Esophagus squamous epithelium (tissue), 4 donors: ENCODE measurements at regions not wholly inside any gene's neighbourhood (a gene's known extent, or its start where the extent isn't known, plus 50 kb on each side); places are given as distances from the start of the nearest gene placed in this dataset.

Source experiments
- POLR2A ChIP-seq, 4 donors: fragments of 450-650 bp; IDR thresholded peaks; one replicate each; pipeline ENCODE4 v1.6.1; 2017; ENCODE audit warnings: antibody characterized with exemption in 4 of 4, mild to moderate bottlenecking in 4 of 4, moderate library complexity in 3 of 4
- TF ChIP-seq, protein P1 (sequence below), 6 experiments: fragments of 450-650 bp in 4 of 6; fragments of 200-600 bp in 2 of 6; sonication (generic) in 2 of 6; IDR thresholded peaks; one replicate each; pipeline ENCODE4 v1.5.1; 2016 to 2019; ENCODE audit warnings: antibody characterized with exemption in 6 of 6, mild to moderate bottlenecking in 4 of 6, moderate library complexity in 4 of 6

DNA sequence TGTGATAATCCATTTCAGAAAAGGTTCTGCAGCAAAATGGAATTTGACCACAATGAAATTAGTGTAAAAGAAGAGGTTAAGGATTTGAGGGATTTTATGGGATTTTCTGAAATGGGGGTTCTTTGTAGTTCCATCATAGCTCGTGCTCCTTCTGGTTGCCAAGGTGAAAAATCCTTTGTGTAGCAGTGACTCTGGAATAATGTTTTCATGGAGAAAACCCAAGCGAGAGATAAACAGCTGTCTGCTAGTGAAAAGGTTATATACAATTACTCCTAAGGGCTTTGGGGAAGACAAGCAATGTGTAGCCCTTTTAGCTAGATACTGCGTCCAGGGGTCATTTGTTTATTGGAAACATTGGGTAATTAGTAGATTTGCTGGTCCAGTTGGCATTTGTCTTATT, 453.2 kb upstream of the DEPDC1 start:
- TF ChIP-seq, protein P1, sequence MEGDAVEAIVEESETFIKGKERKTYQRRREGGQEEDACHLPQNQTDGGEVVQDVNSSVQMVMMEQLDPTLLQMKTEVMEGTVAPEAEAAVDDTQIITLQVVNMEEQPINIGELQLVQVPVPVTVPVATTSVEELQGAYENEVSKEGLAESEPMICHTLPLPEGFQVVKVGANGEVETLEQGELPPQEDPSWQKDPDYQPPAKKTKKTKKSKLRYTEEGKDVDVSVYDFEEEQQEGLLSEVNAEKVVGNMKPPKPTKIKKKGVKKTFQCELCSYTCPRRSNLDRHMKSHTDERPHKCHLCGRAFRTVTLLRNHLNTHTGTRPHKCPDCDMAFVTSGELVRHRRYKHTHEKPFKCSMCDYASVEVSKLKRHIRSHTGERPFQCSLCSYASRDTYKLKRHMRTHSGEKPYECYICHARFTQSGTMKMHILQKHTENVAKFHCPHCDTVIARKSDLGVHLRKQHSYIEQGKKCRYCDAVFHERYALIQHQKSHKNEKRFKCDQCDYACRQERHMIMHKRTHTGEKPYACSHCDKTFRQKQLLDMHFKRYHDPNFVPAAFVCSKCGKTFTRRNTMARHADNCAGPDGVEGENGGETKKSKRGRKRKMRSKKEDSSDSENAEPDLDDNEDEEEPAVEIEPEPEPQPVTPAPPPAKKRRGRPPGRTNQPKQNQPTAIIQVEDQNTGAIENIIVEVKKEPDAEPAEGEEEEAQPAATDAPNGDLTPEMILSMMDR (IDR thresholded peaks at IDR 0.05) = no peak
- TF ChIP-seq POLR2A (IDR thresholded peaks at IDR 0.05) = no peak
